HG03139 (cell line): ENCODE measurements at regions not wholly inside any gene's neighbourhood (a gene's known extent, or its start where the extent isn't known, plus 50 kb on each side); places are given as distances from the start of the nearest gene placed in this dataset.
"Not testable (repeated sequence)": the region's sequence is repeated elsewhere in the genome, so short reads cannot be mapped to it uniquely, and the experiment has no call there.

Experiments used
- ATAC-seq: cut with Tn5 transposase; IDR thresholded peaks from one replicate; pipeline ENCODE4 v1.9.1; 2021; ENCODE audit not compliant: unreplicated experiment

- no peak for ATAC-seq
Measured at GRCh38 chr2:11950896-11951295, 204.5 kb downstream of the LPIN1 start.

GRCh38 chr2:11951492-11951891 is 205.1 kb downstream of the LPIN1 start:
- not testable (repeated sequence) for ATAC-seq

GRCh38 chr2:11953258-11953657 is 206.8 kb downstream of the LPIN1 start:
- no peak for ATAC-seq

GRCh38 chr2:11955314-11955713 is 208.9 kb downstream of the LPIN1 start:
- no peak for ATAC-seq

GRCh38 chr2:11955884-11956291 is 209.5 kb downstream of the LPIN1 start:
- no peak for ATAC-seq

GRCh38 chr2:11962707-11963328 is 216.4 kb downstream of the LPIN1 start:
- no peak for ATAC-seq

- ATAC-seq, result no peak
Measured at GRCh38 chr2:11963966-11964365, 217.5 kb downstream of the LPIN1 start.

DNA sequence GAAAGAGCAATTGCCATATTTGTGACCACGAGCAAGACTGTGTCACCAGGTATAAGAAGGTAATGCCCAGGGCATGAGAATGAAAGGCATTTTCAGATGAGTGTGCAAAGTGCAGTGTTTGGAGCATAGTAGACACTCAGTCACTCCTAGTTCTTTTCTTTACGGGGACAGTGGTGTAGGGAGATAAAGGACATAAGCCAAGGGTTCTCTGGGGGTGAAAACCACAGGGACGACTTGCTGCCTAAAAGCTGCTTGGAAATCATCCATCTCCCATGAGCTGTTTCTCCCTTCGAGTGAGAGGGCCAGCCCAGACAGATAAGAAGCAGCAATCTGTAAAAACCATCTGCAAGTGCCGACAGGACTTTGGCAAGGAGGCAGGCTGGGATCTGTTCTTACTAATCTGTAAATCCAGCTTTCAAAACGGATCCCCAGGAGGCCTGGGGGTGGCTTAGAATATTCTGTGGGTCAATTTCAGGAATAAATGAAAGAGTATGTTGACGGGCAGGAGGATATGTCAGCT is 221.6 kb downstream of the LPIN1 start:
- ATAC-seq, result no peak

GRCh38 chr2:11968521-11968920 is 222.1 kb downstream of the LPIN1 start:
- no peak for ATAC-seq

DNA sequence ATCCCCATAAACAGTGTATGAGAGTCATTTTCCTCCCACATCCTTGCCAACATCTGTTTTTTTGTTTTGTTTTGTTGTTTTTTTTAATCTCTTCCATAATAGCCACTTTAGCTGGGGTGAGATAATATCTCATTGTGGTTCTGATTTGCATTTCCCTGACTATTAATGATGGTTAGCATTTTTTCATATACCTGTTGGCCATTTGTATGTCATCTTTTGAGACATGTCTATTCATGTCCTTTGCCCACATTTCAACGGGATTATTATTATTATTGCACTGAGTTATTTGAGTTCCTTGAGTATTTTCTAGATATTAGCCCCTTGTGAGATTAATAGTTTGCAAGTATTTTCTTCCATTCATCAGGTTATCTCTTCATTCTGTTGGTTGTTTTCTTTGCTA is 223.3 kb downstream of the LPIN1 start:
- ATAC-seq, result no peak

DNA sequence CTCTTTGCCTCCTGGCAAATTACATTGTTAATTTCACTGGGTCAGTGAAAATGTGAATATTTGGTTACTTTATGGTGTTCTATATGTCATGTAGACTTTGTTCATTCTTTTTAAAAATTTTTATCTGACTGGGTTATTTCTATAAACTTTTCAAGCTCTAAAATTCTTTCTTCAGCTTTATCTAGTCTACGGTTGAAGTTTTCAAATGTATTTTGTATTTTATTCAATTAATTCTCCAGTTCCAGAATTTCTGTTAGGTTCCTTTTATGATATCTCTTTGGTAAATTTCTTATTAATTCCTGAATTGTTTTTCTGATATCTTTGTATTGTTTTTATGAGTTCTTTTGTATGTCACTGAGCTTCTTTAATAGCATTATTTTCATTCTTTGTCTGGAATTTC is 228.1 kb downstream of the LPIN1 start:
- no peak for ATAC-seq

DNA sequence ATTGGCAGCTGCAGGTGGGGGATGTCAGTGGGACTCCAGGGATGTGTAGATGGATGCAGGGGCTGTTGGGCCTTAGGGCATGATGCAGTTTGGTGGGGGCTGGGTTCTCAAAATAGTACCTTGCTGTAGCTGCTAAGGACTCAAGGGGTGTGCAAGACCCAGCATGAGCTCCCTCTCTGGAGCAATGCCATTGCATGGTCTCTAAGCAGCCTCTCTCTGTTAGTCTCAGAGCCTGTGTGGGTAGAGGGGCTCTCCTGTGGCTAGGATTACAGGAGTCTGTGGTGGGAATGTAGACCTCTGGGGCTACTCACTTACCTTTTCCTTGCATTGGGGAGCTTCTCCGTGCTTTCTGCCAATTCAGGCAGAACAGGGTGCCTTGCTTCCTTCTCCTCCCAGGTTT is 228.9 kb downstream of the LPIN1 start:
- no peak for ATAC-seq

DNA sequence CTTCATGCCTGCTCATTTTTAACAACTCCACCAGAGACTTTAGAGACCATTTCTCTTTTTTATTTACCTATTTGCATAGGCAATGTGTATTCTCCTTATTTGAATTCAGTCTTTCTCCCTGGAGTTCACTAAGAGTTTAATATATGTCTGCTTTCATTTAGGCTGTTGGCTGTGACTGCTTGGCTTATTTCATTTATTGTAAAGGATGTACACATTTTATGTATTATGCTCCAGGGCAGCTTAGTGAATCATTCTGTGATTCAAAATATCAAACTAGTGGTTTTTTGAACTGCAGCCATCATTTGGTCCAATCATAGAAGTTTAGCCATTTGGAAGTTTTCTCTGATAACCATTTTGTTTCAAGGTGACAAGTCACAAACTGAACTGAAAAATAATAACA is 229.6 kb downstream of the LPIN1 start:
- ATAC-seq, result no peak

- ATAC-seq, result no peak
Measured at GRCh38 chr2:11977766-11978524, 231.5 kb downstream of the LPIN1 start.

GRCh38 chr2:11980809-11981208 is 234.4 kb downstream of the LPIN1 start:
- no peak for ATAC-seq

DNA sequence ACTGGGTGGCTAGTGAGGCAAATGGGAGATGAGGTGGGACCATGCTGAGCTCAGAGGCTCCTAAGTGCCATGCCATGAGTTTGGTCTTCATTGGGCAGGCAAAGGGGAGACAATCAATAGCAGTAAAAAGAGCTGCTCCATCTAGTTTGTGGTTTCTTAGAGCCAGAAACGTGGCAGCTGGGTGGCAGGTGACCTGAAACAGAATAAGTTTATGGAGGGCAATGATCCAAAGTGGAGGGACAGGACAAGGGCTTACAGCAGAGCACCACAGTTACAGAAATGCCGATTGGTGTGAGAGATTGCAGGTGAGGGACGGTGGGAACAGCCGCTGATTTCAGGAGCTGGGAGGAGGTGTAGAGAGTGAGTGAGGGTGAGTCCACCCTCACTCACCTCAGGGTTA is 237.0 kb downstream of the LPIN1 start:
- no peak for ATAC-seq

GRCh38 chr2:11983870-11984269 is 237.4 kb downstream of the LPIN1 start:
- ATAC-seq, result no peak

- ATAC-seq, result no peak
Measured at GRCh38 chr2:11984316-11985158, 238.1 kb downstream of the LPIN1 start.

DNA sequence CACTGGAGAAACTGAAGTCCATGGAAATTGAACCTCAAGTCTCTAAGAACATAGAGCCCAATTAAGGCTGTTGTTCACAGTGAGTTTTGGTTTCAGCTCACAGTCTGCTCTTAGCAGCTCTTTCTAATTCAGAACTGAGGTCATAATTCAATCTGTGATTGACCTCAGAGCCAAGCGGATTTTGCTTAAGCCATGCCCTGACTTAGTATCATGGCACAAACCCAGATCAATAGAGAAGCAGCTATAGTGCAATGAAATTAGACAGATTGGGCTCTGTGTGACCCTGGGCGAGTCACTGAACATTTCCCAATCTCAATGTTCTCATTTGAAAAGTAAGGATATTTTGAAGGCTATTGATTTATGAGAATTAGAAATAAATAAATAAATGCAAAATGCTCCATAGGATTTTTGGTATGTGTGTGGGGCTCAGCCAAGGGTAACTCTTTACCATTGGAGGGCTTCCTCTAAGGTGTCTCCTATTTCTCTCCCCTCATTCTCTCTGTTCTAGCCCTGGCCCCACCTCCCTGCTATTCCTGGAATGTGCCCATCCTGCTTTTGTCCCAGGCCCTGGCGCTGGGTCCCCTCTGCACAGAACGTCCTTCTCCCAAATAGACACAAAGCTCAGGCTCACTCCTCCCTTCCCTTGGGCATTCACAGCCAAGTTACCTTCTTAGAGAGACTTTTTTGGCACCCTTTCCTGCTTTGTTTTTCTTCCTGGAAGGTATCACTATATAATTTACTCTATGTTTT is 239.6 kb downstream of the LPIN1 start:
- no peak for ATAC-seq

DNA sequence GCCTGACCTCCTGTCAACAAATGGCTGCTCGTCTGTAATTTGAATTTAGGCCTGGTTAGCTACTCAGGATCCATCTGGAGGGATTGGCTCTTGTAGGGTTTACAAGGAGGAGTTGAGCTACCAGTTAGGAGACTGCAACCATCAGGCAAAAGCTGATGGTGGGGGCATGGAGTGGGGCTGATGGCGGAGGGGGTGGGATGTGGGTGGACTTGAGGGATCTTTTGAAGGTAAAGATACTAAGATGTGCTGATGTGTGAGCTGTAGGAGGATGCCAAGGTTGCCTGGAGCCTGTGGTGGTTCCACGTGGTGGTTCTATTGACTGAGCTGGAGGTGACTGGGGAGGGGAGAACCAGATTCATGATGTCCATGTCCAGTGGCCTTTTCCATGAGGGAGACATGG is 240.7 kb downstream of the LPIN1 start:
- no peak for ATAC-seq
